Islet of Langerhans (tissue), 1 donor: ENCODE measurements at regions not wholly inside any gene's neighbourhood (a gene's known extent, or its start where the extent isn't known, plus 50 kb on each side); places are given as distances from the start of the nearest gene placed in this dataset.
A peak's percentile ranks its signal among the peaks of the same experiment; 100 is the strongest.

Experiments used
- FAIRE-seq: peaks from one replicate; lab custom pipeline; 2011; peaks lifted over from hg19 to GRCh38; lab: Jason Lieb, UNC

DNA sequence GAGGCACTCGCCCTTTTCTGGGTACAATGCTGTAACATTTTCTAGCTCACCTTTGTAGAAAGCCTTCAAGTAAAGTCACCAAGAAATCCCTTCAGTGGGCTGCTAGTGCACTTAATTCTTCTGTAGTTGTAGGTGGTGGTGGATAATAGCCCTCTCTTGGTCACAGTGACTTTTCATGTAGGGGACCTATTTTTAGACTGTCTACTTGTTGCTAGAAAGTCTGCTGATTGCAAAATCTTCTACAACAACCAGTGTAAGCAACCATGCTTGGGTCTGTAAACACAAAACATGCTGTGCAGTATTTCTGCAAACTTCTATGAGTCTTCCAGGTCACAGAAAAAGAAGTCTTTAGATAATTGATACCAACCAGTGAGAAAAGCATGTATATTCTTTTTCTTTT, 55.6 kb downstream of the PBDC1 start:
- FAIRE-seq: no peak

DNA sequence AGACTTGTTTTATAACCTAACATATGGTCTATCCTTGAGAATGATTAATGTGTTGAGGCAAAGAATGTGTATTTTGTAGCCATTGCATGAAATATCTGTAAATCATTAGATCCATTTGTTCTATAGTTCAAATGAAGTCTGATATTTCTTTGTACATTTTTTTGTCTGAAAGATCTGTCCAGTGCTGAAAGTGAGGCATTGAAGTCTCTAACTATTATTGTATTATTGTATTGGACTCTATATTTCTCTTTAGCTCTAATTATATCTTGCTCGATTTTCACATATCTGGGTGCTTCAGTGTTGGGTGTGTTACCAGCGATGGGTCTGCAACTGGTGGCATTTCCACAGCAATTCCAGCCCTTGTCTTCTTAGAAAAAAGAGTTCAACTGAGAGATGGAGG, 76.0 kb downstream of the PBDC1 start:
- no peak for FAIRE-seq

DNA sequence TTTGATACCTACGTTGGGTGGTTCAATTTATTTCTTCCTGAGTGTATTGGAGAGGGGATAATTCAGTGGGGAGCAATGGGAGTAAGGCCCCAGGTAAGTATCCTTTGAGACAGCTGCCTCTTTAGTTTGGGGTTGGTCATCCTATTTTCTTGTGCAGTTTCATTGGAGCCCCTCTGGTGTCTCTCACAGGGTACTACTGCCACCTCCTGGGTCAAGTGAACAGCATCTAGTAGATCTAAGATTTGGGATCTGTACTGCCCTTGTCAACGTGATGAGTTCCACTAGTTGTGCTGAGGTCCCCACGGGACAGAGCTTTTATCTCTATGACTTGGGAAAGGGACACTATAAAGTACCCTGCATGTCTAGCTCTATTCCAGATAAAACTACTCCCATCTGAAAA, 80.6 kb downstream of the PBDC1 start:
- peak; percentile 55 for FAIRE-seq

DNA sequence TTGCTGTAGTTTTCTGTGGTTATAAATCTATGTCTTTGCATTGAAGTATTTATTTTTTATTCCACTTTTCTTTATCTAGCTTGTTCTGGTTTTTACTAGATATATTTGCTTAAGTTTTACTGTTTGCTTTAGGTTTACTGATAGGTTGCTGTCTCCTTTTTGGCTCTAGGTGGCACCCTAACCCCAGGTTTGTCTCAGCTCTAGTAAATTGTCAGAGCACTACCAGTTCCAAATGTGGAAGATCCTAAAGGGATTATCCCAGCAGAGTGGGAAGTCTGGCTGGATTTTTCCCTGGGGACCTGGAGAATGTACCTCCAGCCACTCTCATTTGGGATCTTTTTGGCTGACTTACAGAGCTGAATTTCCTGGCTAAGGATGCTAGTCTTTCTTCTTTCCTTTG, 106.1 kb downstream of the PBDC1 start:
- FAIRE-seq: peak; percentile 99
